ENCODE measurements at regions not wholly inside any gene's neighbourhood (a gene's known extent, or its start where the extent isn't known, plus 50 kb on each side); places are given as distances from the start of the nearest gene placed in this dataset.

DNA sequence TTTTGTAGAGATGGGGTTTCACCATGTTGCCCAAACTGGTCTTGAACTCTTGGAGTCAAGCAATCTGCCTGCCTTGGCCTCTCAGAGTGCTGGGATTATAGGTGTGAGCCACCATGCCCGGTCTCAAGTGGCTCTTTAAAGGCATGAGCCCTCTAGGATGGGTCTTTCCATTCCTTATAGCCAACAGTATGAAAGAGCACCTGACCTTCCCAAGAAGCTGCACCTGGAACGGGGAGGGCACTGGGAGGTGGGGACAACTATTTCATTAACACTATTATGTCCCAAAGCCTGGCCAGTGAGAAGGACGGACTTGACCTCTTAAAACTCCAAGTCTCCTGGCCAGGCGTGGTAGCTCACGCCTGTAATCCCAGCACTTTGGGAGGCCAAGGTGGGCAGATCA lies 149.7 kb downstream of the ZFP36L2 start:
- TF ChIP-seq, protein P1, sequence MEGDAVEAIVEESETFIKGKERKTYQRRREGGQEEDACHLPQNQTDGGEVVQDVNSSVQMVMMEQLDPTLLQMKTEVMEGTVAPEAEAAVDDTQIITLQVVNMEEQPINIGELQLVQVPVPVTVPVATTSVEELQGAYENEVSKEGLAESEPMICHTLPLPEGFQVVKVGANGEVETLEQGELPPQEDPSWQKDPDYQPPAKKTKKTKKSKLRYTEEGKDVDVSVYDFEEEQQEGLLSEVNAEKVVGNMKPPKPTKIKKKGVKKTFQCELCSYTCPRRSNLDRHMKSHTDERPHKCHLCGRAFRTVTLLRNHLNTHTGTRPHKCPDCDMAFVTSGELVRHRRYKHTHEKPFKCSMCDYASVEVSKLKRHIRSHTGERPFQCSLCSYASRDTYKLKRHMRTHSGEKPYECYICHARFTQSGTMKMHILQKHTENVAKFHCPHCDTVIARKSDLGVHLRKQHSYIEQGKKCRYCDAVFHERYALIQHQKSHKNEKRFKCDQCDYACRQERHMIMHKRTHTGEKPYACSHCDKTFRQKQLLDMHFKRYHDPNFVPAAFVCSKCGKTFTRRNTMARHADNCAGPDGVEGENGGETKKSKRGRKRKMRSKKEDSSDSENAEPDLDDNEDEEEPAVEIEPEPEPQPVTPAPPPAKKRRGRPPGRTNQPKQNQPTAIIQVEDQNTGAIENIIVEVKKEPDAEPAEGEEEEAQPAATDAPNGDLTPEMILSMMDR (conservative IDR thresholded peaks at IDR 0.05 in 1 of 2, IDR thresholded peaks at IDR 0.05 in 1 of 2; ENCODE audit: low read depth in 1 of 2, low read length in 2 of 2) = no peak
- no peak for TF ChIP-seq EZH2 (IDR thresholded peaks at IDR 0.05; ENCODE audit: low read length, missing control alignments)

Data from fibroblast of lung (primary cell).